Activated T-cell treated with anti-CD3 and anti-CD28 coated beads, Interleukin-2, amount 50 U/mL, for 24 hours (primary cell): ENCODE measurements at regions not wholly inside any gene's neighbourhood (a gene's known extent, or its start where the extent isn't known, plus 50 kb on each side); places are given as distances from the start of the nearest gene placed in this dataset.
A peak's percentile ranks its signal among the peaks of the same experiment; 100 is the strongest.
"Not testable (repeated sequence)": the region's sequence is repeated elsewhere in the genome, so short reads cannot be mapped to it uniquely, and the experiment has no call there.

ENCODE experiments used
- DNase-seq: peaks from one replicate; pipeline ENCODE4 v3.0.0-alpha.2; 2020
- H3K27ac Mint-ChIP-seq: 2 replicates; pipeline ENCODE4 v1.8.0; 2020; ENCODE audit warnings: mild to moderate bottlenecking, mixed read lengths
- H3K27me3 Mint-ChIP-seq: 2 replicates; pipeline ENCODE4 v1.8.0; 2020; ENCODE audit warnings: mixed read lengths
- H3K36me3 Mint-ChIP-seq: 2 replicates; pipeline ENCODE4 v1.8.0; 2020; ENCODE audit warnings: low read depth, mixed read lengths
- H3K4me1 Mint-ChIP-seq: 2 replicates; pipeline ENCODE4 v1.8.0; 2020; ENCODE audit warnings: low read depth, mixed read lengths
- H3K4me3 Mint-ChIP-seq: 2 replicates; pipeline ENCODE4 v1.8.0; 2020; ENCODE audit warnings: mild to moderate bottlenecking, moderate library complexity, mixed read lengths
- H3K9me3 Mint-ChIP-seq: 2 replicates; pipeline ENCODE4 v1.8.0; 2020; ENCODE audit warnings: mixed read lengths

DNA sequence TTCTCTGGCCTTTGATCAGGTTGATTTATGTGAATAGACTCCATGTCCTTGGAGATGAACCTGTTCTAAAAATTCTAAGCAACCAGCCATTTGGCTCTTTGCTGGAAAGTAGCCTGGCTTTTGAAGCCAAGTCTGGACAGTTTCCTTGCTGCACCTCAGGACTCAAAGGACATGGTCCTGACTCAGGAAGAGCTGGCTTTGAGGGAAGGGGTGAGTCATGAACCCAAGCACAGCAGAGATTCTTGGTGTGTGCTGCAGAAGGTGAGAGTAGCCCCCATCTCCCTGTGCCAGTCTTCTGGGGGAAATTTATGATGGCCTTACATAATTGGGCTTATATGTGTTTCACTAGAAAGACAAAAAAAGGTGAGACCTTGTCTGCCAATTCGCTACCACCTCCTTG is 287.2 kb upstream of the PLGLB2 start:
- not testable (repeated sequence) for H3K27ac Mint-ChIP-seq, H3K27me3 Mint-ChIP-seq, H3K4me3 Mint-ChIP-seq, DNase-seq, H3K9me3 Mint-ChIP-seq, H3K4me1 Mint-ChIP-seq, H3K36me3 Mint-ChIP-seq

- peaks cover 13% of the 10 kb centered on the region for H3K4me1 Mint-ChIP-seq
- H3K9me3 Mint-ChIP-seq, DNase-seq, H3K27me3 Mint-ChIP-seq, H3K36me3 Mint-ChIP-seq, H3K27ac Mint-ChIP-seq, H3K4me3 Mint-ChIP-seq: not testable (repeated sequence)
Measured at GRCh38 chr2:87461671-87462070, 286.2 kb upstream of the PLGLB2 start.

DNA sequence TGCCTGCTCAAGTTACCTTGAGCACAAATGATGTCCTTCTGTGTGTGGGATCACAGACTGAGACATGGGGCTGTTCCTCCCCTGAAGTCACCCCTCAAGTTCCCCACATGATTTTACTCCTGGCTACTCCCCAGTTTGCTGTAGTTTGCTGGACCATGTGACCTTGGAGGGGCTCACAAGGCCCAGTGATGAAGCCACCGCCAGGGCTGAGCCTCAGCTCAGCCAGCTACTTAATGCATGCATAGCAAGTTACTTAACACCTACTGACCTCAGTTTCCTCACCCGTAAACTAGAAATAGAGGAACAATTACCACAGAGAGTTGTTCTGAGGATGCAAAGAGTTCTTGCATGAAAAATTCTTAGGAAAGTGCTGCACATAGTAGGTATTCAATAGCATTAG is 283.7 kb upstream of the PLGLB2 start:
- not testable (repeated sequence) for H3K27me3 Mint-ChIP-seq, H3K27ac Mint-ChIP-seq, H3K36me3 Mint-ChIP-seq, H3K9me3 Mint-ChIP-seq, H3K4me3 Mint-ChIP-seq, DNase-seq
- H3K4me1 Mint-ChIP-seq, result peaks cover 14% of the 10 kb centered on the region

- not testable (repeated sequence) for H3K27ac Mint-ChIP-seq, H3K9me3 Mint-ChIP-seq, DNase-seq, H3K36me3 Mint-ChIP-seq, H3K4me3 Mint-ChIP-seq, H3K27me3 Mint-ChIP-seq
- H3K4me1 Mint-ChIP-seq, result peaks cover 17% of the 10 kb centered on the region
Measured at GRCh38 chr2:87465730-87466129, 282.2 kb upstream of the PLGLB2 start.

GRCh38 chr2:87466591-87467120 is 281.2 kb upstream of the PLGLB2 start:
- peak; percentile 71 for DNase-seq
- not testable (repeated sequence) for H3K36me3 Mint-ChIP-seq, H3K9me3 Mint-ChIP-seq, H3K4me3 Mint-ChIP-seq, H3K27me3 Mint-ChIP-seq
- peak overlapping the region; percentile 69 for H3K27ac Mint-ChIP-seq
- H3K4me1 Mint-ChIP-seq, result peaks cover 19% of the 10 kb centered on the region

DNA sequence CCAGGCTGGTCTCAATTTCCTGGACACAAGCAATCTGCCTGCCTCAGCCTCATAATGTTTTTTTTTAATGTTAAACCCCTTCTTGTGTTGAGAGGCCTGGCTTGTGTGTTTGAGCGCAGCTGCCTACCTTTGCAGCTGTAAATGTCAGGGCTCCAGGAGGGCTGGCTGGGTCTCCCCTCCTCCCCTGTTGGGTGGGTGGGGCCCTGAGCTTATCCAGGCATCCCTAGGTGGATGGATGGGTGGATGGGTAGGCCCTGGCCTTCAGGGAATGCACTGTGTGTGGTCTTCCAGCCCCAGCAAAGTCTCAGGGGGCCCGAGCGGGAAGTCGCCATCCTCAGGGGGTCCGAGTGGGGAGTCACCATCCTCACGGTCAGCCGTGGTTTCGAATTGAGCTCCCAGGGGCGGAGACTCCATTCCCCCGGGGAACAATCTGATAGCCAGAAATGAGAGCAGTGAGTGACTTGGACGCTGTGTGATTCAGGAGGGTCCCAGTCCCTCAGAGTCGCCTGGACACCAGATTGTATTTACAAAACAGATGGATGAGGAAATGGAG is 279.4 kb upstream of the PLGLB2 start:
- Mint-ChIP-seq H3K4me1 (peaks cover 19% of the 10 kb centered on the region), H3K27ac (peak overlapping the region; percentile 57)
- not testable (repeated sequence) for H3K36me3 Mint-ChIP-seq, H3K9me3 Mint-ChIP-seq, DNase-seq, H3K27me3 Mint-ChIP-seq, H3K4me3 Mint-ChIP-seq

DNA sequence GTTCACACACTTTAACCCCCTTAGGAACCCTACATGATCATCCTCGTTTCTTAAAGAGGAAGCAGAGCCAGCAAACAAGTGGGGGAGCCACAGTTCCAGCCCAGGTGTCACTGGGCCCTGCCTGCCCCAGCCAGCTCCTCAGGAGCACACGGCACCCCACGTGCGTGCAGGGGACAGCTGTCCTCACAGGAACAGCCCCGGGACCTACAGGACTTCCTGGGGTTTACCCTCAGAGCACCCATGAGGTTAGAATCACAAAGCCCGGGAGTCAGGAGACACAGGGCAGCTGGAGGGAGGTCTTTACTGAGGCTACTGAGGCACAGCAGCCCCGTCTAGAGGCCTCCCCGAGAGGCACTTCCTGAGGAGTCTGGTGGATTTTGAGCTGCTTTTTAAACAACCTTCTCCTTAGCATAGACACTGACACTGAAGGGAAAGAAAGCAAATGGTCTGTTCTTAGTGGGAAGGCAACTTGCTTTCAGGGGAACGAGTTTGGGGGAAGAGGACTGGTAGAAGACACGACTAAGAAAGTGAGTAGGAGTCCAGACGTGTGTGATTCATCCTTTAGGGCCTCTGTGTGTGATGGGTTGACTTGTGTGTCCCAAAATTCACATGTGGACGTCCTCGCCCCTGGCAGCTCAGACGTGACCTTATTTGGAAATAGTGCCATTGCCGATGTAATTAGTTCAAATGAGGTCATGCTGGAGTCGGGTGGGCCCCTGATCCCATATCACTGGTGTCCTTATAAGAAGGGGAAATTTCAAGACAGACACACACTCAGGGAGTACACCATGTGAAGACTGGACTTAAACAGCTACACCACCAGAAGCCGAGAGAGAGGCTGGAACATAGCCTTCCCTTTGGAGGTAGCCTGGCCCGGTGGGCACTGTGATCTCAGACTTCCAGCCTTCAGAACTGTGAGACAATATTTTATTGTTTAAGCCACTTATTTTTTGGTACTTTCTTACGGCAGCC is 278.4 kb upstream of the PLGLB2 start:
- not testable (repeated sequence) for H3K36me3 Mint-ChIP-seq, H3K27me3 Mint-ChIP-seq, H3K9me3 Mint-ChIP-seq
- H3K27ac Mint-ChIP-seq, result peak overlapping the region; percentile 94
- peak overlapping the region; percentile 77 for H3K4me3 Mint-ChIP-seq
- peaks cover 19% of the 10 kb centered on the region for H3K4me1 Mint-ChIP-seq
- DNase-seq, result peak; percentile 48

- H3K4me3 Mint-ChIP-seq, result peak overlapping the region; percentile 77
- peak overlapping the region; percentile 94 for H3K27ac Mint-ChIP-seq
- H3K9me3 Mint-ChIP-seq, H3K36me3 Mint-ChIP-seq, H3K27me3 Mint-ChIP-seq: not testable (repeated sequence)
- peak; percentile 52 for DNase-seq
- peaks cover 17% of the 10 kb centered on the region for H3K4me1 Mint-ChIP-seq
Measured at GRCh38 chr2:87470381-87471380, 277.2 kb upstream of the PLGLB2 start.

- H3K9me3 Mint-ChIP-seq, H3K27me3 Mint-ChIP-seq, H3K36me3 Mint-ChIP-seq, DNase-seq, H3K27ac Mint-ChIP-seq: not testable (repeated sequence)
- H3K4me1 Mint-ChIP-seq, result peaks cover 15% of the 10 kb centered on the region
- H3K4me3 Mint-ChIP-seq, result peak overlapping the region; percentile 77
Measured at GRCh38 chr2:87471478-87471877, 276.4 kb upstream of the PLGLB2 start.

- not testable (repeated sequence) for H3K9me3 Mint-ChIP-seq, H3K27me3 Mint-ChIP-seq, H3K36me3 Mint-ChIP-seq, H3K4me1 Mint-ChIP-seq, H3K4me3 Mint-ChIP-seq, DNase-seq
- H3K27ac Mint-ChIP-seq, result peak overlapping the region; percentile 73
Measured at GRCh38 chr2:87476223-87476872, 271.5 kb upstream of the PLGLB2 start.

DNA sequence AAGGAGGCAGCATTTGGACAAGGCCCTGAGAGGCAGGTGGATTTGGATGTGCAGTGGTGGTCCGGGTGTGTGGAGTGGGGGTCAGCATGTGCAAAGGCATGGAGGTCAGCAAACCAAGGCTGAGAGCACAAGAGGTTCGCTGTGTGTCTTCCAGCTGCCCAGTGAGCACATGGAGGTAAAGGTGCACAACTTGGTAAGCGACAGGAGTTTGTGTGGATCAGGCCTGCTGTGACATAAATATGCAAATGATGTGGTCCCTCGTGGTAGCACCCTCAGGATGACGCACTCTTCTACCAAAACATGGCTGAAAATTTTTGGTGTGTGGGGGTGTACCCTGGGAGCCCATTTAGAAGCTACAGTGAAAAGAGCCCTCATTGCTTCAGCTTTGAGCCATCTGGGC is 271.0 kb upstream of the PLGLB2 start:
- not testable (repeated sequence) for H3K4me1 Mint-ChIP-seq, H3K27me3 Mint-ChIP-seq, H3K36me3 Mint-ChIP-seq, DNase-seq, H3K9me3 Mint-ChIP-seq, H3K4me3 Mint-ChIP-seq
- H3K27ac Mint-ChIP-seq, result peak overlapping the region; percentile 73

- not testable (repeated sequence) for H3K36me3 Mint-ChIP-seq, H3K27ac Mint-ChIP-seq, H3K4me1 Mint-ChIP-seq, H3K9me3 Mint-ChIP-seq, DNase-seq, H3K27me3 Mint-ChIP-seq, H3K4me3 Mint-ChIP-seq
Measured at GRCh38 chr2:87477669-87478428, 270.0 kb upstream of the PLGLB2 start.

- not testable (repeated sequence) for DNase-seq, H3K9me3 Mint-ChIP-seq, H3K4me3 Mint-ChIP-seq, H3K36me3 Mint-ChIP-seq, H3K27me3 Mint-ChIP-seq, H3K27ac Mint-ChIP-seq
- H3K4me1 Mint-ChIP-seq, result peaks cover 11% of the 10 kb centered on the region
Measured at GRCh38 chr2:87478911-87479310, 269.0 kb upstream of the PLGLB2 start.
